A673 (cell line): ENCODE measurements at regions not wholly inside any gene's neighbourhood (a gene's known extent, or its start where the extent isn't known, plus 50 kb on each side); places are given as distances from the start of the nearest gene placed in this dataset.

Experiments
- CTCF ChIP-seq: fragments of 300-800, 200-600 bp; sonication (generic); conservative IDR thresholded peaks from 2 replicates; pipeline ENCODE4 v1.5.1; 2017; ENCODE audit warnings: low read depth, mild to moderate bottlenecking, antibody characterized with exemption, low read length, moderate library complexity, mixed read lengths
- EZH2 ChIP-seq: fragments of 200-600 bp; sonication (generic); IDR thresholded peaks from 2 replicates; pipeline ENCODE4 v1.6.1; 2017; ENCODE audit warnings: borderline replicate concordance, low read depth, mild to moderate bottlenecking, mixed read lengths, antibody characterized with exemption, low read length; ENCODE audit not compliant: poor library complexity, severe bottlenecking

DNA sequence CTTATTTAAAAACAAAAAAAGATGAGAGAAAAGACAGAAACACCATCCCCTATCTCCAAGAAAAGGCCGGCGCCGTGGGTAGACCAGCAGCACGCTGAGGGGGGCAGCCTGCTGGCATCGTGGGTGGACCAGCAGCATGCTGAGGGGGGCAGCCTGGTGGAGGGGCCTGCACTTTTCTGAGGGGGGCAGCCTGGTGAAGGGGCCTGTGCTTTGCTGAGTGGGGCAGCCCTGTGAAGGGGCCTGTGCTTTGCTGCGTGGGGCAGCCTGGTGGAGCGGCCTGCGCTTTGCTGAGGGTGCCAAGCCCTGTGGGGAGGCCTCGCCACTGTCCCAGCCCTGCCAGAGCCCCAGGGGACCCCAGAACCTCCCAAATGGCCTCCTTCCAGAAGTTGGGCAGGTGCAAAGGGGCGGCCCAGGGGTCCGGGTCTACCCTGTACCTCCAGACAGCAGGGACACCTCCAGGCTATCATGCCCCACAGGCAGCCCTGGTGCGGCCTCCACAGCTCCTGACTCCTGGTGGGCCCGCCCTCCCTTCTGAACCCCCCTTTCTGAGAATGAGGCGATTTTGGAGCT, 1185.7 kb downstream of the BRD1 start:
- TF ChIP-seq CTCF (no peak), EZH2 (no peak)
